Breast epithelium (tissue), 3 donors: ENCODE measurements at regions not wholly inside any gene's neighbourhood (a gene's known extent, or its start where the extent isn't known, plus 50 kb on each side); places are given as distances from the start of the nearest gene placed in this dataset.

Experiments
- CTCF ChIP-seq, 3 donors: fragments of 450-650 bp; IDR thresholded peaks; one replicate each; pipeline ENCODE4 v1.5.1; 2016 to 2017; ENCODE audit warnings: antibody characterized with exemption in 3 of 3, mild to moderate bottlenecking in 3 of 3, moderate library complexity in 3 of 3
- POLR2A ChIP-seq: fragments of 450-650 bp; IDR thresholded peaks from one replicate; pipeline ENCODE4 v1.6.1; 2016; ENCODE audit warnings: antibody characterized with exemption, mild to moderate bottlenecking, moderate library complexity

- TF ChIP-seq CTCF (IDR thresholded peaks at IDR 0.05) (no peak), POLR2A (no peak)
Measured at GRCh38 chr6:146981981-146982380, 222.2 kb upstream of the STXBP5 start.
